Left lobe of liver (tissue), 2 donors: ENCODE measurements at regions not wholly inside any gene's neighbourhood (a gene's known extent, or its start where the extent isn't known, plus 50 kb on each side); places are given as distances from the start of the nearest gene placed in this dataset.

Source experiments
- ATAC-seq: fragments of 200-7000 bp; cut with Tn5 transposase; one replicate; pipeline ENCODE4 v1.9.1; 2020; ENCODE audit warnings: mild to moderate bottlenecking, moderate library complexity
- DNase-seq: peaks from one replicate; pipeline ENCODE4 v3.0.0-alpha.2; 2020; ENCODE audit warnings: low spot score
- donor health status: DM: no; HTN: no; CAD: no; lungs with moderate emphysema.
- donor health status: DM: no; HTN: yes; CAD: no.

DNA sequence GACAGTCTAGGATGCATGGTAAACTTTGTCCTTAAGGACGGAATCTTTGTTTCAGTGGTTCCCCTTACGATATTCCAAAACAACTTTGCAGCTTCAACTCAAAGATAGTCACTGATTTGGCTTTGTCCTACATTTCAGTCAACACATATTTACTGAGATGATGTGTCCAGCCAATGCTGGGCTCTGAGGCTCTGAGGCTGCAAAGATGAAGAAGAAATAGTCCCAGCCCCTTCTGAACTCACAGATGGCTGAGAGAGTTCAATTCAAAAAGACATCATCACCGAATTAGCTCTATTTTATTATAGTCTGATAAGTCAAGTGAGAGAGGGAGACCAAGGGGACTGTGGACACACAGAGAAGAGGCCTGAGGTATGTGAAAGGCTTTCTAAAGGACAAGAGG lies 544.0 kb downstream of the ACTL7B start:
- ATAC-seq, result no peak
- DNase-seq, result no peak

DNA sequence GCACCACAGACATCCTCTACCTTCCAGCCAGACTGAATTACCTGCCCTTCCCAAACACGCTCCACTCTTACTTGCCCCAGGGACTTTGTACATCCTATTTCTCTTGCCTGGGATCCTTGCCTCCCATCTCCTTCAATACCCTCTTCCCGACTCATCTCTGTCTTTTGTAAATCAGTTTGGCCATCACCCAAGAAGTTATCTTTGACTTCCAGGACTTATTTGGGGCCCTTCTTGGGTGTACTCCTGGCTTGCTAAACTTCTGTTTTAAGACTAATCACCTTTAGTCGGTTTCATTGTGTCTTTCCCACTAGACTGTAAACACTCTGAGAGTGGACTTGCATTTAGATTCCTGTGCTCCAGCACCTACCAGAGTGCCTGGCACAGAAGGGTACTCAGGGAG lies 545.6 kb downstream of the ACTL7B start:
- no peak for ATAC-seq
- DNase-seq, result no peak

DNA sequence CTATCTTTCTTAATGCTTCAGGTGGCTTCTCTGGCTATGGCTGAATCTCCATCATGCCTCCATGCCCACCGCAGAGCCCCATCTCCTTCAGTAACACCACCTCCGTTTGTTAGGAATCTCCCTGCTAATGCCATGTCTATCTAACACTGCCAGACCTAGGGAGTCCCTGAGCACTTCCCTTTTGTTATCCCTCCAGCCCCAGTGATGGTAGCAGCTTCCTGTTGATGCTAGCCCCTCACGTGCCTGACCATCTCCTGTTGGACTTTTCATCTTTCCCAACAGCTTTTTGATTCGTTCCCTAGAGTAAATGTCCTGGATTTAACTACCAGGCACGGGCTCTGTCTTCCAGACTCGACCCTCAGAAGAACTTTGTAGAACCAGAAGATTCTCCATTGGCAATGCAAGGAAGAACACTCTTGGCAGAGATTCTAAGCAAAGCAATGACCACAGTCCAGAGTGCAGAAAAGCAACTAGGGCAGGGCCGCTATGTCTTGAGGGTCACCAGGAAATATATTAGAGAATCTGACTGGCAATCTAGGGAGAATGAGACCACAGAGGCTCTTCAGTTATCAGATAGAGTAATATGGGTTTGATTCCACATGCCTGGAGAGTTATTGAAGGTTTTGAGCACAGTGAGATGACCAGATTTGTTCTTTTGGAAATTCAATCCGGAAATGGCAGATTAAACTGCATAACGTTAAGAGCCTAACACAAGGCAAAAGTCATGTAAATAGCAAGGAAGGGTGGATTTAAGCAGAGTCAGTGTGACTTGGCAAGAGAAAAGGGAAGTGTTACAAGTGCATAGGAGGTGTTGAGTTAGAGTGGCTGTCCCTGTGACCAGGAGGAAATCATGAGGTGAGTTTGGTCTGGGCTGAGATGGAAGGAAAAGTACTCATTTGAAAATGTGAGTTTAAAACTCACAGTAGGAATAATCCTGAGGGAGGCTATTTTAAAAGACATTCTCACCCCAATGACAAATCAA lies 555.2 kb downstream of the ACTL7B start:
- DNase-seq (no peak), ATAC-seq (peak; percentile 17)

DNA sequence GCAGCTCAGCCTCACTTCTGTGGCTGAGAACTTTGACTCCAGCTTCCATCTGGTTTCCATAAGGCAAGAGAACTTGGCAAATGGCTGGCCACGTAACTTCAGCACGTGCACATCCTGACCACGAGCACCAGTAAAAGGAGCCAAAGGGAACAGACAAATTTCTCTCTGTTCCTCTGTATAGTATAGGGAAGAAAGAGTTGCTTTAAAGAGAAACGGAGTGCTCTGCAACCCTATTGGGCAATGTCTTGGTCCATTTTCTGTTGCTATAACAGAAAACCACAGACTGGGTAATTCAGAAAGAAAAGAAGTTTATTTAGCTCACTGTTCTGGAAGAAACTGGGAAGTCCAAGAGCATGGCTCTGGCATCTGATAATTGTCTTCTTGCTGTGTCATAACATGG lies 558.7 kb downstream of the ACTL7B start:
- DNase-seq (no peak), ATAC-seq (no peak)

DNA sequence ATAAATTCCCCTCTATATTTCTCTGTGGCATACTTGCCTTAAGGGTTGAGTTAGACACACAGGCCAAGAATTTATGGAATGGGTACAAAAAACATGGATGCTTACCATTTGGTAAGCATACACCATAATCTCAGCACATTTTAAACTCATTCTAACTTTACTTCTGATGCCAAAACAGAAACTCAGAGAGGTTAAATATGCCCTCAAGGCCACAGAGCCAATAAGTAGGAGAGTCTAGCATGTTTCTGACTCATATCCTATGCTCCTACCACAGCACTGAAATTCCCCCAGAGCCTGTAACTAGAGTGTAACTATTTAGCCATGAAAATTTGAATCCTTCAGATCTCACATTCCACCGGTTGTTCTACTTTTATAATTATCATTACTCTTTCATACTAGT lies 559.7 kb downstream of the ACTL7B start:
- no peak for ATAC-seq
- DNase-seq, result no peak

DNA sequence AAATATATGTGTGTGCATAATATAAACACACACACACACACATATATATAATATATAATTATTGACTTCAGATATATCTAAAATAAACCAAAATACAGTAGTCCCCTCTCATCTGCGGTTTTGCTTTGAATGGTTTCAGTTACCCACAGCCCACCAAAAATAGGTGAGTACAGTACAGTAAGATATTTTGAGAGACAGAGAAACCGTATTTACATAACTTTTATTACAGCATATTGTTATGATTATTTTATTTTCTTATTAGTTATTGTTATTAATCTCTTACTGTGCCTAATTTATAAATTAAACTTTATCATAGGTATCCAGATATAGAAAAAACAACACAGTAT lies 564.2 kb downstream of the ACTL7B start:
- ATAC-seq, result no peak

DNA sequence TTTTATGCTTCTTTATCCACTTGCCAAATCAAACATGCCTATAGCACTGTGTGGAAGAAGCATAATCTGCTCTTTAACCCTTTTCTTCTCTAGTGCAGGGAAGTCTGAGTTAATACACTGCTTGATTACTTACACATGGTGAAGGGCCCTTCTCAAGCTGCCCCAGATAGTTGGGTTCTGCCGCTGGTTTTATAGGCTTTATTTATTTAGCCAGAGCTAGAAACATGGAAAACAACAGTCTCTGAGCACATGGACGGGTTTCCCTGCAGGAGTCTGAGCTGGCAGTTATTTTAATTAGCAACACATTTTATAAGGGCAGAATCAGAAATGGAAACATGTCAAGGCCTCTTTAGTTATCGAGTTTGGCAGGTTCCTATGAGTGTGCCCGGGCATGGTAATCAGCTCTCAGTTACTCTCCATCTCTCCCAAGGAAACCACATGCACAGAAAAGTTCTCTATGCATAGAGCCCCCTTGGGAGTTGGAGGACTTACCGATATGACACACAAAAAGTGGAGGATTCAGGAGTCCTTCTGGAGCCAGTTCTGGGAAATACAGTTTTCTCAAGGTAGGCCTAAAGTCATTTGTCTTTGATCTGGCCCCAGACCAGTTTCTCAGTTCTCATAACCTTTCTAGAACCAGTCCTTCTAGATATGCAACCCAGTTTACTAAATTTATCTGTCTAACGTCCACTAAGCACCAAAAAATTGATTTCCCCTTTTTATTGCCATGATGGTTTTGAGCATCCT lies 564.8 kb downstream of the ACTL7B start:
- DNase-seq, result no peak

More for the DNA sequence above, 564.2 kb downstream of the ACTL7B start:
- no peak for DNase-seq

DNA sequence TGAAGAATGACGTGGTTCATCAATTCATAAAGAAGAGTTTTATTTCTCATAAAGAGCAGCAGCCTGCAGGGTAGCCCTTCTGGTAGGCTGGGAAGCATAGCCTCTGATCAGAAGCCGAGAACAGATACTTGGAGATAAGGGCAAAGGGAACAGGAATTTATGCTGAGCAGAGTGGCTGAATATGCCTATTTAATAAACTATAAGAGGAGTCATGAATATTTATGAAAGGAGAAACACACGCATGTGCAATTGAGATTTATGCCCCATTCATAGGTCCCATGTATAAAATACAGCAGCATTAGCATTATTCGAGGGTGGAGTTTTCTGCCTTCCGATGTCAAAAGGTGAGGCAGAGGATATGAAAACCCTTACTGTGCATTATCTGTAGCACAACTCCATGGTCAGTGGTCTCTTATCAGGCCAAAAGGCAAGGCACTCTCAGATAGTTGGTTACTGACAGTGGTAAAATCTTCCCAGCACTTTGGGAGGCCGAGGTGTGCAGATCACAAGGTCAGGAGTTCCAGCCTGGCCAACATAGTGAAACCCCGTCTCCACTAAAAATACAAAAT lies 569.1 kb downstream of the ACTL7B start:
- DNase-seq, result no peak
- no peak for ATAC-seq

More for the DNA sequence above, 564.8 kb downstream of the ACTL7B start:
- ATAC-seq, result no peak

DNA sequence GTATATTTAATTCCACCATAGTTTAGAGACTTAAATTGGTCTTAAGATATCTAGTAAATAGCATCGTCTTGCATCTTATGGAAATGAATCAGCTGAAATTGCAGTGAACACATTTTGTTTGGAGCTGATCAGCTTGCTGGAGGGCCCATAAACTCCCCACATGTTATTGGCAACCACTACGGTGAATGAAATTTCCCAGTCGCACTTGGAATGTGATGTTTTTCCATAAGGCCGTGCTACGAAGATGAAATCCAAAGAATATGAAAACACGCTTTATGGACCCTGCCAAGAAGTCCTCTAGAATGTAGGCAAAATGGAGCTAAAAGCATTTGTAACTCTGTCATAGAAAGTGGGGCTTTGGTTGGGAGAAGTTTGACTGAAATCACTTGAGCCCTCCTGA lies 572.1 kb downstream of the ACTL7B start:
- ATAC-seq (no peak), DNase-seq (no peak)

DNA sequence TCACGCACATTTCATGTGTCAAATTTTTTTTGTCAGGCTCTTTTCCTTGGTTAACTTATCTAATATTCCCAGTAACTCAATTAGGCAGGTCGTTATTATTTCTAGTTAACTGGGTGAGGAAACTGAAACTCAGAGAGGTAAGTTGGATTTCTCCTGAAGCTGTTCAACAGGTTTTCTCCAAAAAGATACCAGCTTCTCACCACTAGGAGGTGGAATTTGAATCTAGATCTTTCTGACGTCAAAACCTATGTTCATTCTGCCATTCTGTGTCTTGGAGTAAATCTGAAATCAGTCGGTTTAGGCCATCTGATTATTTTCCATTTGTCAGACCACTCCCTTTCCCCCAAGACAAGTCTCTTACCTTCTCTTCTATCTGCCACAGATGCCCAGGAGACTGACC lies 572.9 kb downstream of the ACTL7B start:
- ATAC-seq (peak; percentile 46), DNase-seq (no peak)

DNA sequence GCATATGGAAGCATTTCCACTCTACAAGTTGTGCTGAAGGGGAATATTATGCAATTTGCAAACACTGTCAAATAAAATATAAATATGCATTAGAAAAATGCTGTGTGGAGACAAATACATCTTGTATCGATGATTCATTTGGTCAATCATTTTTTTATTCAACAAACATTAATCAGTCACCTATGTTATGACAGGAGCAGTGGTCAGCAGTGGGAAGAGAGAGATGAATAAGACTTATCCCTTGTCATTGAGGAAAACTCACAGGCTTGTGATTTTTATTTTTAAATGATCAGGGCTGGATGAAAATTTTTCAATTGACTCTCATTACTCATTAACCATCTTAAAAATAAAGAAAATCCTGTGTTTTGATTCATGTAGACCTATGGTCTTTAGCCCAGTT lies 574.1 kb downstream of the ACTL7B start:
- no peak for ATAC-seq

DNA sequence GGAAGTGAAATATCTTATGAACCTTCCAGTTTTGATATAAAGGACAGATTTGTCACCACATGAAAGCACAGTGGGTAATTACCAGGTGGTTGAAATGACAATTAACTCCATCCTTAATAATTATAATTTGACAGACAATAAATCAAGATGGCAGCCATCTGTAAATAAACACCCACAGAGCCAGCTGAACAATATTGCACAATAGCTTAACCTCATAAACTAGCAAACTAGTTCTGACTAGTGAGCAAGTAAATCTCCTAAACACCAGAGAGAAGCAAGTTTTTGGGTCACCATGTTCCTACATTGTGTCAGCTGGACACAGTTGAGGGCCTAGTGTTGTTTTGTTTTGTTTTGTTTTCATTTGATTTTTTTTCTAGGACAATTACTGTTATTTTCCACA lies 577.4 kb downstream of the ACTL7B start:
- DNase-seq, result no peak
- no peak for ATAC-seq

More for the DNA sequence above, 574.1 kb downstream of the ACTL7B start:
- DNase-seq, result no peak

DNA sequence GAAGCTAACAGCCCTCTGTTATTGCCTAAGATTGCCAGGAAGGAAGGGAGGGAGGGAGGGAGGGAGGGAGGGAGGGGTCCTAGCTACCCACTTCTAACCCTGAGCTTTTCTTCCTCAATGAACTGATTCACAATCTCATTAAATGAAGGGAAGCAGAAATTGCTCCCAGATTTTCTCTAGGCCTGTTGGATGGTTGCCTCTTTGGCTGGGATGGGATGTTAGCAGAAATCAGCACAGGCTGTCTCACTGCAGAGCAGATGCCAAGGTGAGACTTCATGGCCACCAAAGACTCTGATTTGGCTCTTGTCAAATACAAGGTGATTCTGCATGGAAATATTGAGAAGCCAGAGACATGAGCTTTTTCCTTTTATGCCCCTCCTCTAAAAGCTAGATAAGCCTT lies 578.6 kb downstream of the ACTL7B start:
- DNase-seq (no peak), ATAC-seq (no peak)

DNA sequence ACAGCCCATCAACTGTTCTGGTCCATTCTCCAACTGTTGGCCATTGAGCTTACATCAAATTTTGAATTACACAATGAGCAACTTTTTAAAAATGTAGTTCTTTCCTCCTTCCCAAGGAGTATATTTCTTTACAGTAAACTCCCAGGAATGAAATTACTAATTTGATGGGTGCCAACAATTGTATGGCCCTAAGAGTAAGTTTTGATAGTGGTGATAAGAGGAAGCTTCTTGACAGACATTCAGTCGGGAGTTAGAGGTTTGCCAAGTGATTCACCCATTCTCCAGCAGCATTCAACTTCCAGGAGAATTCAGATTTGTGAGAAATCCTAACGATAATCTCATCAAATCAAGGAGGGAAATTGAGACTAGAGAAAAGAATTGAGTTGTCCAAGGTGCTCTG lies 579.9 kb downstream of the ACTL7B start:
- ATAC-seq (no peak), DNase-seq (no peak)

DNA sequence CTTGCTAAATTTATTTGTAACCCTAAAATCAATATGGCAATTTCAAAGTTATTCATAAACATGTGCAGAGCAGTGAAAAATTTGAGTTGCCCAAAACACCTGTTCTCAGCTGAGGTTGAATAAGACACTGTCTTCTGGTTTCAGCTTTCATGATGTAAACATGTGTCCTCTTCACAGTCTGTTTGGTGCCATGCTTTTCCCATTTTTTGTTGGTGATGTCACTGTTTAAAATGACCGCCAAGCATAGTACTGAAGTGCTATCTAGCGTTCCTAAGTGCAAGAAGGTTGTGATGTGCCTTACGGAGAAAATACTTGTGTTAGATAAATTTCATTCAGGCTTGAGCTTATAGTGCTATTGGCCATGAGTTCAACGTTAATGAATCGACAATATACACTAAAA lies 580.8 kb downstream of the ACTL7B start:
- ATAC-seq (no peak), DNase-seq (no peak)

DNA sequence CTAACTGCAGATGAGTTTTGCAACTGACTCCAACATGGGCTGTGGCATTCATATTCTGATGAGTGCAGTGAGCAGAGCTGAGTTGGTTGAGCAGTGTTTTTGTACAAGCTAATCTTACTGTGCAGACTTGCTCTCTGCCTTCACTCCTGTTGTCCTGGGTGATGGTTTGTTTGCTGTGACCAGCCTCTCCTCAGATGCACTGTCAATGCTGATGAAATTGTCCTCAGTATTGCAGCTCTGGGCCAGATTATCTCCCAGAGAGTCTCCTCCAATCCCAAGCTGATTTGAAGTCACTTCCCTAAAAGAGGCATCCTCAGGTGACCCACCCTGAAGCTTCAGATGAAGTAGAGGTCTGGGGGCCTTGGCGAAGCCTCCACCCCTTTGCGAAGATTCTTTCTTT lies 581.8 kb downstream of the ACTL7B start:
- ATAC-seq, result no peak
- DNase-seq, result no peak

DNA sequence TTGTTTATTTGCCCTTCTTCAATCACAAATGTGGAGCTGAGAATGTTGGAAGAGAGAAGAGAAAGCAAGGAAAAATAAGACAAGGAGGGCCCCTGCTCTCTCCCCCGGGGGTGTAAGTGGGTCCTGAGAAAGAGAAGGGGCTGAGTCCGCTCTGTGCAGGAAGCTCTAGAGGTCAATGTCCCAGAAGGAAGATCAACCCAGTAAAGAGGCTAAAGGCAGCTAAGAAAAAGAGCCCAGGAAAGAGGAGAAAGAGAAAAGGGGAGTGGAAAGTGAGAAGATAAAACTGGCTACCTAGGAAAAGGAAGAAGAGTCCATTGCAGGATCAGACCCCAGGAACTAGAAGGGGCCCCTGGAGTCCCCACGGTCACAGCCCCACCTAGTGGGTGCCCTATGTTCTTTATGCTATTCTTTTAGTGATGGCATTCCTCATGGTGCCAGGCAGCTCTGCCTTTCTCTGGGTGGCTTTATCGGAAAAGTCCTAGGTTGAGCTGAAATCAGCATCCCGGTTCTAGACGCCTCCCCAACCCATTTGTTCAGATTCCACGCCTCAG lies 583.4 kb downstream of the ACTL7B start:
- peak; percentile 98 for ATAC-seq
- peak; percentile 60 for DNase-seq

DNA sequence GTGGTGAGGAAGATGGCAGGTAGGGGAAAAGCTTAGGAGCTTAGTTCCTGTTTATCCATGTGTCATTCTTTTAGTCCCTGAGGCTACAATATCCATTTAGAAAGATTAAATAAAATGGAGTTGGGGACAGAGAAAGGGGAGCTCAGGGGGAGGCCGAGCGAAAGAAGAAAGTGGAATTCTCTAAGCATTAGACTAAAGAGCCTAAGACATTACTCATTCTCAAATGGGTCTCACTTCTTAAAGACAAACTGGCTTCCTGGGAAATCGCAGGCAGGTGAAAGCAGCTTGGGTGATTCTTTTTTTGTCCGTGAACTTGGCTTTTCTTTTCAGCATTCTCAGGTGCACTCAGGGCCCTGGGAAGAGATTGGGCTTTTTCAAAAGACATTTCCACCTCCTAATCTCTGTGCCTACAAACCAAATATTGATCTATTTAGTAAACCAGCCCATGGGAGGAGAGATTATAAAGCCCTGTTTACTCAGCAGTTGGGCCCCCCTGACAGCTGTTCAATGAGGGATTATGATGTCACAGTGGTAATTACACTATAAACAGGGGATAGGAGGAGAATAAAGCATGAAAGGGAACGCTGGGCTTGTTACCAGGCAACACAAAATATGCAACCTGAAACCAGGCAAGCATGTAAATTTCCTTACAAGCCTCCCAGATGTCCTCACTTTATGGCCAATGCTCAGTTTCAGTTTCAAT lies 584.0 kb downstream of the ACTL7B start:
- ATAC-seq (peak; percentile 79), DNase-seq (no peak)

DNA sequence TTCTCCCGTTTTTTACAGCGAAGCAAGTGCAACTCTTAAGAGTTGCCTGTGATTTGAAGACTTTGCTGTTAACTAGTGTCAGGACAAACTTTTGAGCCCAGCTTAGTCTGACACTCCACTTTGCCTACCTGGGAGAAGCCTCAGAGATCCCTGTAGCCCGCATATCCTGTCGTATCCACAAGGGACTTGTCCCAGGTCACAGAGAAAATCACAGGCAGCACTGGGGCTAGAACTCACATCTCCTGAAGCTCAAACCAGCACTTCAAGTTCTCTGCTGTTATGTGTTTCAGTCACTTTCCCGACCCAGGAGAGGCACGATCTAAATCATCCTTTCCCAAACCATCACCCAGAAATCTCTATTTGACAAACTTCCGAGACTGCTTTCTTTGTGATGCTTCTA lies 584.5 kb downstream of the ACTL7B start:
- DNase-seq (no peak), ATAC-seq (no peak)

DNA sequence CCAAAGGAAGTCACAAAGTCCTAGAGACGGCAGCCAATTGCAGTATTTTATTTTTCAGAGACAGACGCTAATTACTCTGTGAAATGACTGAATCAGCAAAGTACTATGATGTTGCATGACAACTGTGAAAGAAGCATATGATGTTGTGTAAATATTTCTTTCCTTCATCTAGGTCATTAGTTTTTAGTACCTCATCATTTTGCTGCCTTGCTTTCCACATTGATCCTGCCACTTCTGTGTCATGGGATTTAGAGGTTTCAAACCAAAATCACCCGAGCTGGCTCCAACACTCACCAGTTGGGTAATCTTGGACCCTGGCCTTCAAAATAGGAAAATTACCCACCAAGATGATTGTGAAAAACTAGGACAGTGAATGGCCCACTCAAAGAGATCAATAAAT lies 585.2 kb downstream of the ACTL7B start:
- ATAC-seq (no peak), DNase-seq (no peak)

DNA sequence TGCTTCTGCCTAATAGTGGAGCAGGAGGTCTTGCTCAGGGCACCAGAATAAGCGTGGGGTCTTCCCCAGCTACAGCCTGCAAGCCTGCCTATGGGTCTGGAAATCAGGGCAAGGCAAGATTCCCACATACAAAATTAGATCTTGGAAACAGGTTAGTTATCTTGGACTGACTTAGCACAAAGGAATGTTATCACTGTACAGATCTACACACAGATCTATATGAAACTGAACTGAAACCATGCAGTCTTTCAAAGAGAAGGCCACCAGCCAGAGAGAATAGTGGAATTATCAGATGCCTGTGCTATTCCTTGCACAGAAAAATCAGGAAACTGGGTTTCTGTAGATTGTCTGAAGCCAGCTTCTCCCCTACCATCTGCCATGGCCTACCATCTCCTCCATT lies 585.7 kb downstream of the ACTL7B start:
- no peak for ATAC-seq

More for the DNA sequence above, 585.7 kb downstream of the ACTL7B start:
- no peak for DNase-seq
